Suprapubic skin (tissue), 4 donors: ENCODE measurements at regions not wholly inside any gene's neighbourhood (a gene's known extent, or its start where the extent isn't known, plus 50 kb on each side); places are given as distances from the start of the nearest gene placed in this dataset.

Source experiments
- DNase-seq, 2 donors: peaks; one replicate each; pipeline ENCODE4 v3.0.0-alpha.2; 2019; ENCODE audit warnings: low spot score in 2 of 2
- H3K27ac ChIP-seq: fragments of 200-600 bp; sonication (generic); one replicate; pipeline ENCODE4 v1.5.1; 2019
- H3K27me3 ChIP-seq: fragments of 200-600 bp; sonication (generic); one replicate; pipeline ENCODE4 v1.5.1; 2019
- H3K36me3 ChIP-seq: fragments of 200-600 bp; sonication (generic); one replicate; pipeline ENCODE4 v1.5.1; 2019
- H3K4me1 ChIP-seq: fragments of 200-600 bp; sonication (generic); one replicate; pipeline ENCODE4 v1.5.1; 2019
- H3K4me3 ChIP-seq: fragments of 200-600 bp; sonication (generic); one replicate; pipeline ENCODE4 v1.5.1; 2019; ENCODE audit warnings: mild to moderate bottlenecking
- H3K9me3 ChIP-seq: fragments of 200-600 bp; sonication (generic); one replicate; pipeline ENCODE4 v1.5.1; 2019
- EP300 ChIP-seq: sonication (generic); formaldehyde crosslinking; IDR thresholded peaks from one replicate; pipeline ENCODE4 v1.6.1; 2017; ENCODE audit warnings: antibody characterized with exemption
- POLR2A ChIP-seq, 2 donors: fragments of 450-650 bp; IDR thresholded peaks; one replicate each; pipeline ENCODE4 v1.6.1; 2017; ENCODE audit warnings: antibody characterized with exemption in 2 of 2, mild to moderate bottlenecking in 2 of 2, moderate library complexity in 2 of 2
- POLR2AphosphoS5 ChIP-seq, 3 donors: sonication (generic); formaldehyde crosslinking; IDR thresholded peaks; one replicate each; pipeline ENCODE4 v1.6.1; 2017; ENCODE audit warnings: antibody characterized with exemption in 3 of 3
- WGBS: methylation state at CpG from one replicate; pipeline ENCODE4 v1.1.5; 2018; 5-methylcytosine and 5-hydroxymethylcytosine counted together
- TF ChIP-seq, protein P1 (sequence below), 2 donors: fragments of 200-600 bp in 1 of 2; fragments of 450-650 bp in 1 of 2; sonication (generic) in 1 of 2; IDR thresholded peaks; one replicate each; pipeline ENCODE4 v1.5.1; 2016 to 2019; ENCODE audit warnings: antibody characterized with exemption in 2 of 2, mild to moderate bottlenecking in 1 of 2, moderate library complexity in 1 of 2

GRCh38 chr13:90801621-90802020, 545.9 kb upstream of the MIR17HG start:
- no peak for DNase-seq
- no peak overlapping the region for H3K27ac ChIP-seq

DNA sequence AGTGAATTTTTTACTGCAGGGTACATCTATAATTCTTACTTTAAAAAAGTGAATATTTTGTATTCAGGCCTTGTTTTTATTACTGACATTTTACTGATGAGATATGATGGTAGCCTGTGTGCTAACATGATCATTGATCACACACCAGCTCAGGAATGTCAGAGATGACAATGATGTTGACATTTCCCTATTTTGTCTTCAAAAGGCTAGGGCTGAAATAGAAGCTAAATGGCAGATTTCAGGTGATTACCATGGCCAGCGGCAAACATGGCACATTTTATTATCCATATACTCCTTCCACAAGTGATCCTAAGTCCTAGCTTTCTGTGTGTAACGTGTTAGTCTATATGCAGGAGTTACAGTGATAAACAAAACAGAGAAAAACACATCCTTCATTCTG, 544.3 kb upstream of the MIR17HG start:
- no peaks in the 10 kb centered on the region for H3K9me3 ChIP-seq
- H3K4me1 ChIP-seq, result no peaks in the 10 kb centered on the region
- no peak overlapping the region for H3K4me3 ChIP-seq
- TF ChIP-seq, protein P1, sequence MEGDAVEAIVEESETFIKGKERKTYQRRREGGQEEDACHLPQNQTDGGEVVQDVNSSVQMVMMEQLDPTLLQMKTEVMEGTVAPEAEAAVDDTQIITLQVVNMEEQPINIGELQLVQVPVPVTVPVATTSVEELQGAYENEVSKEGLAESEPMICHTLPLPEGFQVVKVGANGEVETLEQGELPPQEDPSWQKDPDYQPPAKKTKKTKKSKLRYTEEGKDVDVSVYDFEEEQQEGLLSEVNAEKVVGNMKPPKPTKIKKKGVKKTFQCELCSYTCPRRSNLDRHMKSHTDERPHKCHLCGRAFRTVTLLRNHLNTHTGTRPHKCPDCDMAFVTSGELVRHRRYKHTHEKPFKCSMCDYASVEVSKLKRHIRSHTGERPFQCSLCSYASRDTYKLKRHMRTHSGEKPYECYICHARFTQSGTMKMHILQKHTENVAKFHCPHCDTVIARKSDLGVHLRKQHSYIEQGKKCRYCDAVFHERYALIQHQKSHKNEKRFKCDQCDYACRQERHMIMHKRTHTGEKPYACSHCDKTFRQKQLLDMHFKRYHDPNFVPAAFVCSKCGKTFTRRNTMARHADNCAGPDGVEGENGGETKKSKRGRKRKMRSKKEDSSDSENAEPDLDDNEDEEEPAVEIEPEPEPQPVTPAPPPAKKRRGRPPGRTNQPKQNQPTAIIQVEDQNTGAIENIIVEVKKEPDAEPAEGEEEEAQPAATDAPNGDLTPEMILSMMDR (IDR thresholded peaks at IDR 0.05), result no peak
- no peak for TF ChIP-seq POLR2AphosphoS5 (IDR thresholded peaks at IDR 0.05)
- TF ChIP-seq EP300, result no peak
- no peak for TF ChIP-seq POLR2A (IDR thresholded peaks at IDR 0.05)
- H3K27me3 ChIP-seq, result no peaks in the 10 kb centered on the region
- H3K36me3 ChIP-seq, result no peaks in the 10 kb centered on the region
- DNase-seq, result no peak
- H3K27ac ChIP-seq, result no peak overlapping the region
- WGBS, result 79% methylated on average over 2 of the region's 2 CpGs

More at GRCh38 chr13:90801621-90802020, 545.9 kb upstream of the MIR17HG start:
- Histone ChIP-seq H3K4me3 (no peak overlapping the region), H3K27me3 (no peaks in the 10 kb centered on the region), H3K9me3 (no peaks in the 10 kb centered on the region), H3K36me3 (no peaks in the 10 kb centered on the region), H3K4me1 (no peaks in the 10 kb centered on the region)
- TF ChIP-seq, protein P1 (IDR thresholded peaks at IDR 0.05), result no peak
- TF ChIP-seq POLR2A (IDR thresholded peaks at IDR 0.05) (no peak), POLR2AphosphoS5 (IDR thresholded peaks at IDR 0.05) (no peak), EP300 (no peak)
- WGBS, result 91% methylated on average over 7 of the region's 7 CpGs

DNA sequence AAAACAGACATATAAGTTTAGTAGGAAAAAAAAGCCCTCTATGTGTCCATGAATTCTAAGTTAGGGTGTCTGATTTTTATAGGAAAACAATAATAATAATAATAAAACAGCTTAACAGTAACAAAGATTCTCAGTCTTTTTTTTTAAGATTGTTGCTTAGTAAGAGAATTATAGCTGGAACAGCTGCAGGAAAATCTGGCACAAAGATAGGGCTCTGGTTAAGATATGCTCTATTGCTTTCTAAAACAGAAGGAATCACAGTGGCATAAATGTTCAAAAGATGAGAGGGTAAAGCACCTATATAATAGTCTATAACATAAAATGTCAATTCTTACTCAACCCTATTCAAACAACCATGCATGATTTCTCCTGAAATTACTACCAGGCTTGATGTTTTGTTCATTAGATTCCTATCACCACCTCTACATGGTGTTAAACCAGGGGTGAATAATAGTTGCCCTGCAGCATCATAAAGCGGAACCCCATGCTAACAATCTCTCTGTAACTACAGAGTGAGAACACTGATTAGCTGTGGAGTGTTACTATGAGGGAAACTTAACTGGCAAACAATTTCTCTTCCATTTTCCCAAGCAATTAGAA, 541.4 kb upstream of the MIR17HG start:
- Histone ChIP-seq H3K4me3 (no peak overlapping the region), H3K27me3 (no peaks in the 10 kb centered on the region), H3K27ac (no peak overlapping the region), H3K36me3 (no peaks in the 10 kb centered on the region), H3K4me1 (no peaks in the 10 kb centered on the region), H3K9me3 (no peaks in the 10 kb centered on the region)
- TF ChIP-seq, protein P1 (IDR thresholded peaks at IDR 0.05), result no peak
- TF ChIP-seq POLR2A (IDR thresholded peaks at IDR 0.05) (no peak), EP300 (no peak), POLR2AphosphoS5 (IDR thresholded peaks at IDR 0.05) (no peak)
- no peak for DNase-seq
- 60% methylated on average over 1 of the region's 1 CpG for WGBS

- Histone ChIP-seq H3K27ac (no peak overlapping the region), H3K4me1 (no peaks in the 10 kb centered on the region), H3K27me3 (no peaks in the 10 kb centered on the region), H3K4me3 (no peak overlapping the region), H3K36me3 (no peaks in the 10 kb centered on the region), H3K9me3 (no peaks in the 10 kb centered on the region)
- no peak for DNase-seq
- WGBS, result 55% methylated on average over 2 of the region's 2 CpGs
- TF ChIP-seq POLR2AphosphoS5 (IDR thresholded peaks at IDR 0.05) (no peak), EP300 (no peak), POLR2A (IDR thresholded peaks at IDR 0.05) (no peak)
- TF ChIP-seq, protein P1 (IDR thresholded peaks at IDR 0.05), result no peak
These were observed 540.6 kb upstream of the MIR17HG start for GRCh38 chr13:90806892-90807291.

- TF ChIP-seq EP300 (no peak), POLR2AphosphoS5 (IDR thresholded peaks at IDR 0.05) (no peak), POLR2A (IDR thresholded peaks at IDR 0.05) (no peak)
- TF ChIP-seq, protein P1 (IDR thresholded peaks at IDR 0.05), result no peak
- H3K9me3 ChIP-seq, result no peaks in the 10 kb centered on the region
- DNase-seq, result no peak
- no peak overlapping the region for H3K27ac ChIP-seq
- no peaks in the 10 kb centered on the region for H3K36me3 ChIP-seq
- H3K4me1 ChIP-seq, result no peaks in the 10 kb centered on the region
- no peaks in the 10 kb centered on the region for H3K27me3 ChIP-seq
- H3K4me3 ChIP-seq, result no peak overlapping the region
These were observed 538.6 kb upstream of the MIR17HG start for GRCh38 chr13:90808838-90809237.
